Glutamatergic neuron (in vitro differentiated cells): ENCODE measurements at regions not wholly inside any gene's neighbourhood (a gene's known extent, or its start where the extent isn't known, plus 50 kb on each side); places are given as distances from the start of the nearest gene placed in this dataset.

ENCODE experiments used
- DNase-seq: peaks from one replicate; pipeline ENCODE4 v3.0.0; 2022
- H3K27ac Mint-ChIP-seq: one replicate; pipeline ENCODE4 v1.8.0; 2020; ENCODE audit warnings: mild to moderate bottlenecking, mixed read lengths, inconsistent platforms; ENCODE audit not compliant: unreplicated experiment
- H3K27me3 Mint-ChIP-seq: one replicate; pipeline ENCODE4 v1.8.0; 2020; ENCODE audit warnings: mild to moderate bottlenecking, moderate library complexity, mixed read lengths, inconsistent platforms; ENCODE audit not compliant: unreplicated experiment
- H3K36me3 Mint-ChIP-seq: one replicate; pipeline ENCODE4 v1.8.0; 2020; ENCODE audit warnings: mild to moderate bottlenecking, mixed read lengths, inconsistent platforms; ENCODE audit not compliant: unreplicated experiment
- H3K4me1 Mint-ChIP-seq: one replicate; pipeline ENCODE4 v1.8.0; 2020; ENCODE audit warnings: mild to moderate bottlenecking, low read depth, mixed read lengths, inconsistent platforms; ENCODE audit not compliant: unreplicated experiment
- H3K4me3 Mint-ChIP-seq: one replicate; pipeline ENCODE4 v1.8.0; 2020; ENCODE audit warnings: mild to moderate bottlenecking, mixed read lengths, inconsistent platforms; ENCODE audit not compliant: unreplicated experiment
- H3K9me3 Mint-ChIP-seq: one replicate; pipeline ENCODE4 v1.8.0; 2020; ENCODE audit warnings: mild to moderate bottlenecking, moderate library complexity, mixed read lengths, inconsistent platforms; ENCODE audit not compliant: unreplicated experiment
- CTCF ChIP-seq: fragments of 200-600 bp; sonication (generic); IDR thresholded peaks from one replicate; pipeline ENCODE4 v1.5.0; 2021; ENCODE audit not compliant: partially characterized antibody, unreplicated experiment

- no peaks in the 10 kb centered on the region for H3K9me3 Mint-ChIP-seq
- no peaks in the 10 kb centered on the region for H3K36me3 Mint-ChIP-seq
- no peaks in the 10 kb centered on the region for H3K27me3 Mint-ChIP-seq
- H3K4me1 Mint-ChIP-seq, result peaks cover 3% of the 10 kb centered on the region
- TF ChIP-seq CTCF, result no peak
- no peak for DNase-seq
- H3K4me3 Mint-ChIP-seq, result no peak overlapping the region
- H3K27ac Mint-ChIP-seq, result no peak overlapping the region
Measured at GRCh38 chr3:81217101-81217500, 544.3 kb downstream of the GBE1 start.

- H3K4me3 Mint-ChIP-seq, result no peak overlapping the region
- no peaks in the 10 kb centered on the region for H3K27me3 Mint-ChIP-seq
- H3K9me3 Mint-ChIP-seq, result no peaks in the 10 kb centered on the region
- H3K36me3 Mint-ChIP-seq, result no peaks in the 10 kb centered on the region
- no peak for DNase-seq
- H3K27ac Mint-ChIP-seq, result no peak overlapping the region
- H3K4me1 Mint-ChIP-seq, result peaks cover 3% of the 10 kb centered on the region
- TF ChIP-seq CTCF, result no peak
Measured at GRCh38 chr3:81216192-81216591, 545.3 kb downstream of the GBE1 start.

GRCh38 chr3:81214631-81215030 is 546.8 kb downstream of the GBE1 start:
- Mint-ChIP-seq H3K36me3 (no peaks in the 10 kb centered on the region), H3K9me3 (no peaks in the 10 kb centered on the region), H3K4me3 (no peak overlapping the region), H3K27me3 (no peaks in the 10 kb centered on the region), H3K27ac (no peak overlapping the region), H3K4me1 (peaks cover 3% of the 10 kb centered on the region)
- no peak for DNase-seq
- no peak for TF ChIP-seq CTCF

GRCh38 chr3:81199587-81199986 is 561.9 kb downstream of the GBE1 start:
- H3K4me1 Mint-ChIP-seq, result peaks cover 20% of the 10 kb centered on the region
- no peaks in the 10 kb centered on the region for H3K27me3 Mint-ChIP-seq
- TF ChIP-seq CTCF, result no peak
- peak overlapping the region; percentile 59 for H3K27ac Mint-ChIP-seq
- peak overlapping the region; percentile 67 for H3K4me3 Mint-ChIP-seq
- H3K9me3 Mint-ChIP-seq, result peaks cover 1% of the 10 kb centered on the region
- DNase-seq, result no peak
- H3K36me3 Mint-ChIP-seq, result no peaks in the 10 kb centered on the region

- TF ChIP-seq CTCF, result no peak
- no peaks in the 10 kb centered on the region for H3K27me3 Mint-ChIP-seq
- H3K27ac Mint-ChIP-seq, result peak overlapping the region; percentile 50
- peaks cover 1% of the 10 kb centered on the region for H3K9me3 Mint-ChIP-seq
- H3K36me3 Mint-ChIP-seq, result no peaks in the 10 kb centered on the region
- no peak for DNase-seq
- H3K4me3 Mint-ChIP-seq, result no peak overlapping the region
- H3K4me1 Mint-ChIP-seq, result peaks cover 20% of the 10 kb centered on the region
Measured at GRCh38 chr3:81198756-81199155, 562.7 kb downstream of the GBE1 start.
